ENCODE measurements at regions not wholly inside any gene's neighbourhood (a gene's known extent, or its start where the extent isn't known, plus 50 kb on each side); places are given as distances from the start of the nearest gene placed in this dataset.
"Not testable (repeated sequence)": the region's sequence is repeated elsewhere in the genome, so short reads cannot be mapped to it uniquely, and the experiment has no call there.

- no peak for DNase-seq
Measured at GRCh38 chr5:41995193-41995592, 70.1 kb downstream of the FBXO4 start.

- no peak for DNase-seq
Measured at GRCh38 chr5:42001673-42002072, 76.6 kb downstream of the FBXO4 start.

- not testable (repeated sequence) for DNase-seq
Measured at GRCh38 chr5:42003852-42004251, 78.8 kb downstream of the FBXO4 start.

GRCh38 chr5:42005561-42006153 is 80.6 kb downstream of the FBXO4 start:
- DNase-seq, result peak; percentile 31

DNA sequence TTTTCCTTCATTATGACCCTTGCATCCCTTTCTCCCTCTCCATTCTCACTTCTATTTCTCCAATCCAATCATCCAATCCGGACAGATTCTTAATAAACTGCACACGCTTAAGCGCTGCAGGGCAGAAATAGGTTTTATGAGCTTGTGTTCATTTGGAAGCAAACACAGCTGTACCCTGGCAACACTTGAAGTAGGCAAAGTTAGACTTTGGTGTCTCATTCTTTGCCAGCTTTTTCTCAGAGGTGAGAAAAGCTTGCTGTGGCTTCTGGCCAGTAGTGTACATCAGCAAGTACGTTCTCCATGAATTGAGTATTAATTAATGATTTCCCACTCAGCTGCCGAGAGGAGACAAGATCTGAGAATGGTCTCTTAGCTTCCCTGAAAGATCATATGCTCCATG is 88.5 kb downstream of the FBXO4 start:
- DNase-seq, result no peak

DNA sequence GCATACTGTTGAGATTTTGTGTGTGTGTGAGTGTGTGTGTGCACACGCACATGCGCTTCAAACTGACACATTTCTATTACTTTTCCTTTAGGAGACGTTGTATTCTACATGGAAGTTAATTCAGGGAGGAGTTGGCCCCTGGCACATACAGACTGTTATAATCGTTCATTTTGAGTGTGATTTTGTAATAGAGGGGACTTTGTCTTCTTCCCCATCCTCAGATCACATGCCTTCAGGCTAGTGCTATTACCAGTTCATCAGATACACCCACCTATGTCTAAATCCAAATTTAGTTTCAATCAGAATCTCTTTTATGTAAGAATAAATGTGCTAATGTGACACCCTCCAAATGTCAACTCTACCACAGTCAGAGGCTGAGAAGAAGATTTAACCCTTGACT is 90.2 kb downstream of the FBXO4 start:
- DNase-seq, result no peak

DNA sequence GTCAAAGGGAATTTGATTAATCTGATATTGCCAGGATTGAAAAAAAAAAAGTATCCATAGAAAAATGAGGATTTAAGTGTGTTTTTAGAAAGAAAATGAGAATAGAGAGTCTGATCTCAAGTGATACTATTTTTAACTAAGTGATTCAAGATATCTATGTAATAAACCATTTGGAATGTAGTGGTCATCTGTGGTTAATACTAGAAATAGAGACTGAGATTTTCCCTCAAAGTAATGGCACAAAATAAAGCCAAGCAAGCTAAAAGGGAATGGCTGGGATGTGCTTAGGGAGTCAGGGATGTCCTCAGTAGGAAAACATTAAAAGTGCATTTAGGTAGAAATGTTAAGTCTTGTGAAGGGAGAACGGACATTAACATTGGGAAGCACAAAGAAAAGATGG is 90.6 kb downstream of the FBXO4 start:
- no peak for DNase-seq

DNA sequence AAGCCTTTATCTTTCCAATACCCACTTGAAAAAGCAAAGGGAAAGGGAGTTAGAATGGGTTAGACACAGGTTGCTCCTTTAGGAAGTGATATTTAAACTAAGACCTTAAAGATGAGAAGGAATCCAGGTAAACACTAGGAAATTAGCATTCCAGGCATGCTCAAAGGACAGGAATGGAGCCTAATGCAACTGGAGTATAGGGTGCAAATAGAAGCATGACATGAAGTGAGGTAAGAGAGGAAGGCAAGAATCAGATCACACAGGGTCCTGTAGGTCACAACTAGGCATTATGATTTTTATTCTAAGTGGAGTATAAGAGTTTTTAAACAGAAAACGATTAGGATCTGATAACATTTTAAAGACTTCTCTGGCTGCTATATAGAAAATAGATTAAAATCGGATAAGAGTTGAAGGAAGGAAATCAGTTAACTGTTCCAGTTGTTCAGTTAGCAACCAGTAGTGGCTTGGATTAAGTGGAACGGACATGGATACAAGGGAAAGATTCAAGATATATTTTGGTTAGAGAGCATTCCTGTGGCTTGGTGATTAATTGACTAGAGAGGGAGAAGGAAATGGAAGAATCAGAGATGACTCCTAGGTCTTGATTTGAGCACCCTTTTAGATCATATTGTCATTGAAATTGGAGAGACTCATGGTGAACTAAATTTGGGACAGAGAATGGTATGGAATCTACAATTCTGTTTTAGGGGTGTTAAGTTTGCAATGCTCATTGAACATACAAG is 95.9 kb downstream of the FBXO4 start:
- DNase-seq, result no peak

DNA sequence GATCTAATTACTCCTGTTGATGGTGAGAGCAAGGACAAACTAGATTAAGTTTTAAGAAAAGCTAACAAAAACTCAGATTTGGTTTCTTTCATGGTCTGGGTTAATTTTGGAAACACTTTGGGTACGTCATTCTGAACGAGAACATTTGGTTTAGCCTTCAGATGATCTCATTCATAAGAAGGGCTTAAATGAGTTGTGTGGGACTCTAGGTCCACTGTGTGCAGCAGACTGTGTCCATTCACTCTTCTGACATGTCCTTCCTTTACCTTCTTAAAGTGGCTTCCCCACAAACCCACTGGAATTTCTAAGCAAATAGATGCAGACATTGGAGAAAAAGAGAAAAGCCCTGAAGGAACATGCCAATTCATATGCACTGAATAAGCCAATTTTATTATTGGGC is 96.8 kb downstream of the FBXO4 start:
- no peak for DNase-seq

DNA sequence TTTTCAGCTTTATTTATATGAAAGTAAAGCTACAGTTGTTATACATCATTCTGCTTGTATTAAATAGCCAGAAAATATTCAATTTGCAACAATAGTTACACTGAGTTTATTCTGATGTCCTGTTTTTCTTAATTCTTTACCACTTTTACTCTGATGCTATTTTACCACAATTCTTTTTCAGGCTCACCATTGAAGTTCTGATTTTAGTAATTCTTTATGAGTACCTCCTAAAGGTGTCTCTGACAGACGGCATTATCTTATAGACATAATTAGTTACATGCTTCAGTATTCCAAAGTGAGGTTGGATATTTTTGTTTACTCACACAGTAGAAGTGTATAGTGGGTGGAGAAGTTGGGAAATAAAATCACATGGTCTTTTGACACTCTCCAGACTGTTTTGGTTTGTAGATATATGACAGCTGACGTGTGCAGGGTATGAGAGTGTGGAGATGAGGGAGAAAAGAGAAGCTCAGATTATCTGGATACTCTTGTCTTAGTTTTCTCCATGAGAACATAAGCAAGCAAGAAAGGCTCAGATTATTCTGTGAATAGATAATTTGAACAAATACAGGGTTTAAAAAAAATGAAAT is 97.4 kb downstream of the FBXO4 start:
- DNase-seq, result no peak

- DNase-seq, result no peak
Measured at GRCh38 chr5:42026446-42026845, 101.4 kb downstream of the FBXO4 start.

DNA sequence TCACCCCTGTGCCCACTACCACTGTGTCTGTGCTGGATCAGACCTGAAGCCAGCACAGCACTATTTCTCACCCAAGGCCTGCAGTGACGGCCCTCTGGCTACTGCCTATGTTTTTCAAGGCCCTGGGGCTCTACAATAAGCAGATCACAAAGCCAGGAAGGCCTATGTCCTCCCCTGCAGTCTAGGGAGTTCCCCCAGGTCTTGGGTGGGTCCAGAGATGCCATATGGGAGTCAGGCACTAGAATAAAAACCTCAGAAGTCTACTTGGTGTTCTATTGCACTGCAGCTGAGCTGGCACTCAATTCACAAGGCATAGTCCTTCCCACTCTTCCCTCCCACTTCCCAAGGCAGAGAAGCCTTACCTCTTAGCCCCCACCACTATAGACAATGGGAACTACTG is 107.1 kb downstream of the FBXO4 start:
- DNase-seq, result no peak

GRCh38 chr5:42035526-42035925 is 110.4 kb downstream of the FBXO4 start:
- no peak for DNase-seq

GRCh38 chr5:42036379-42036778 is 111.3 kb downstream of the FBXO4 start:
- DNase-seq, result no peak

- no peak for DNase-seq
Measured at GRCh38 chr5:42037379-42037932, 112.4 kb downstream of the FBXO4 start.

GRCh38 chr5:42043400-42043799 is 118.3 kb downstream of the FBXO4 start:
- DNase-seq, result no peak

DNA sequence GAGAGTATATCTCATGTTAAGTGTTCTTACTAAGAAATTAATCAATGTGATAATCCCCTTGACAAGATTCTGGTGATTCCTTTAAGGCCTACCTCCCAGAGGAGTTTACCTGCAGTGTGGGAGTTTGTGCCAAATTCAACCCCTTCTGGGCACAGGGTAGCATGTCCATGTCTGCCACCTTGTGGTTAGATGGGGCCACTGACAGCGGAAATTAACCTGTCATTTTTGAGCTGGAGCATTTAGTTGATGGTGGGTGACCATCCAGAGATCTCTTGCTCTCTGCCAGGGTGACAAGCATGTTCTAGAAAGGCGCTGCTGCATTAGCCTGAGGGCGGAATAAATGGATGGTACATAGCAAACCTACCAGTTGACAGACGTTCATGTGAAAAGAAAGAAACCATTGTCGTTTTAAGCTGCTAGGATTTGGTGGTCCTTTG is 132.2 kb downstream of the FBXO4 start:
- DNase-seq, result peak; percentile 43

DNA sequence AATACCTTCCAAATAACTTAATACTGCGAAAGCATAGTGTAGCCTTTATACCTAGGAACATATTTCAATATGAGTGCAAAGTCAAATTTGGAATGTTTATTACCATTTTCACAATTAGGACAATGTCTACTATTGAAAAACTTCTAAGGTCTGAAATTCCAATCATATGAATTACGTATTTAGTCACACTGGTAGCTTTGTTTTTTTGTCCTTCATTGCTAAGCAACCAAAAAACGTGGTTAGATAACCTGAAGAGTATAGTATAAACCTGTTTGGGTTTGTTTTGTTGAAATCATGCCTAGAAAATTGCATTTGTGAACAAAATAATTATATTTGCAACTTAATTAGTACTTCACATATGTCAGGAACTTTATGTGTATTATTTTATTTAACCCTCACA is 134.2 kb downstream of the FBXO4 start:
- no peak for DNase-seq

DNA sequence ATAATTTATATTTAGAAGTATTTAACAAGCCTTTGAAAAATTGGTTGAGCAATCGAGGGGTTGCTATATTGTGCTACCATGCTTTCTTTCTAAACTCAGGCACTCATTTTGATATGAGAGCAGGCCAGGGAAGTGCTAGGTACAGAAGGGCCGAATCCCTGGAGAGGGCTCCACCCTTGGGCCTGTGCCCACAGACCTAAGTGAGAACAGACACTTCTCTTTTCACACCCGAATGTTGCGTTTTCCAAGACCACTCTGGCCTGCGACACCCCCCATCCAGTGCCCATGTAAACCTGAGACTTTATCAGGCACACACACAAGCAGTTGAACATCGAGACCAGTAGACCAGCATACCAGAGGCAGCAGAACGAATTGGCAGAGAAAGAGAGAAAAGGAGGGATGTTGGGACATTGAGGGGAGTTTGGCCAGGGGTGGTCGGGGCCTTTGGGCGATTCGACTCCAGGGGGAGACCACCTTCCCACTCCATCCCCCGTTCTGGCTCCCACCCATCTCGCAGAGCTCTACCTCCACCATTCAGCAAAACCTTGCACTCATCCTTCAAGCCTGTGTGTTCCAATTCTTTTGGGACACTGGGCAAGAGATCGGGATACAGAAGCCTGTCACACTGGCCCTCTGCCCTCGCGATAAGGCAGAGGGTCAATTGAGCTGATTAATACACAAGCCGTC is 134.8 kb downstream of the FBXO4 start:
- DNase-seq, result no peak

DNA sequence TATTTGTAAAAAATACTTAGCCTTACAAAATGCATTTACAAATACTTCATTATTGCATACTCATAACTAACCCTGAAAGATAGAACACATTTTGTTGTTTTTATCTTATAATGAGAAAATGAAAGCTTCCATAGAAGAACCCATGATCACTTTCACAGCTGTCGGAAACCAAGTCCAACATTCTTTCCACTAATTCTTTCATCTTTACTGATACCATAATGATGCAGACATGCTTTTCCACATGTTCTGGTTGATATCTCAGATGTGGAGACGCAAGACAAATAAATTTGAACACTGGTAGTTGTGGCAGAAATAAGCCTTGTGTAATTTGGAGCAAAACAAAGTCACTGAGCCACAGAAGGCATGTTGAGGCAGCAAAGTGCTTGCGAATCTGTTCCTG is 136.0 kb downstream of the FBXO4 start:
- no peak for DNase-seq

DNA sequence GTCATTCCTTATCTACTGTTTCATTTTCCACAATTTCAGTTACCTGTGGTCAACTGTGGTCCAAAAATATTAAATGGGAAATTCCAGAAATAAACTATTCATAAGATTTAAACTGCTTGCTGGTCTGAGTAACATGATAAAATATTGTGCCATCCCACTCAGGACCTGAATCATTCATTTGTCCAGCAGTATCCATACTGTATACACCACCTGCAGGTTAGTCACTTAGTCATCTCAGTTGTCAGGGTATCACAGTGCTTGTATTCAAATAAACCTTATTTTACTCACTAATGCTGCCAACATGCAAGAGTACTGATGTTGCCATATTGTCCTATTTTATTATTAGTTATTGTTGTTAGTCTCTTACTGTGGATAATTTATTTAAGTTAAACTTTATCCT is 139.7 kb downstream of the FBXO4 start:
- no peak for DNase-seq

DNA sequence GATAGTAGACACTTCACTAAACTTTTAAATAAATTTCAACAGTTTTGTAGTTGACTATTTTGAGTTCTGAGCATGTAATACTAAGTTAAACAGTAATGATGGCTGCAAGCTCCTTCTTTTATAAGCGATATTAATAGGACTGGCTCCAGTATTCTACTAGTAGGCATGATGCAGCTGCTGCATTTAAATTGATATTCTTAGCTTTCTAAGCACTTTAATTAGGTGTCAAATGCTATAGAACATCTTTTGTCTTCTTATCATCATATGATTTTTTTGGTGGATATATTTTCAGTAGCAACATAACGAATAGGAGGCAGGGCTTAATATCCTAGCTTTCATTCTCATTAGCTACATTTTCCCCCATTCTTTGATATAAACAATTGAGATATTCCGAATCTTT is 141.1 kb downstream of the FBXO4 start:
- no peak for DNase-seq

- no peak for DNase-seq
Measured at GRCh38 chr5:42074353-42074752, 149.3 kb downstream of the FBXO4 start.

DNA sequence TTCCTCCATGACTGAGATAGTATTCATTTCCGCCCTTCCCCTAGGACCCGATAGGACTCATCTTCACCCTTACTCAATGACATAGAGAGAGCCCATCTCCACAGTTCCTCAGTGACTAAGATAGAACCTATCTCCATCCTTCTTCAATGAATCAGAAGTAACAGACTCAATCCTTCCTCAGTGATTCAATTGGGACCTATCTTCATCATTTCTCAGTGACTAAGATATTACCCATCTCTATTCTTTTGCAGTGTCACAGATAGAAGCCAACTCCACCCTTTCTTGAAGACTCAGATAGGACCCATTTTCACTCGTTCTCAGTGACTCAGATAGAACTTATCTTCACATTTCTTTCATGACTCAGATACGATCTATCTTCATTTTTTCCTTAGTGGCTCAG is 164.6 kb downstream of the FBXO4 start:
- no peak for DNase-seq

All from suppressor macrophage treated with lipopolysaccharide for 4 hours (primary cell).